ENCODE measurements at regions not wholly inside any gene's neighbourhood (a gene's known extent, or its start where the extent isn't known, plus 50 kb on each side); places are given as distances from the start of the nearest gene placed in this dataset.

DNA sequence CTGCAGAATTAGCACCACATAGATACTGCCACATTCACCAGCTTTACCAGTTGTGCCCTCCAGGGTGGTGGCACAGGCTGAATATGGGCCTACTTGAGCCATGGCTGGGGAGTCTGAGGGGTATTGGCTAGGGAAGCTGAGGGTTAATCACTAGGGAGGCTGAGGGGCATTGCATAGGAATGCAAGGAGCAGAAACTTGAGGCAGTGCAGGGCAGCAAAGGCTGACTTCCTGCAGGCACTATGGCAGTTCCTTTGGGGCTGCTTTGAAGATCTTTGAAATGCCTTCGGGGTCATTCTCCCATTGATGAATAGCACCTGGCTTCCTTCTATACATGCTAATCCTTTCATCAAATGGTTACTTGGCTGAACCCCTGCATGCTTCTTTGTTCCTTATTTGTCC lies 171.5 kb downstream of the RCN1 start:
- DNase-seq (ENCODE audit: low read depth in 4 of 4, low spot score in 3 of 4) = no peak

DNA sequence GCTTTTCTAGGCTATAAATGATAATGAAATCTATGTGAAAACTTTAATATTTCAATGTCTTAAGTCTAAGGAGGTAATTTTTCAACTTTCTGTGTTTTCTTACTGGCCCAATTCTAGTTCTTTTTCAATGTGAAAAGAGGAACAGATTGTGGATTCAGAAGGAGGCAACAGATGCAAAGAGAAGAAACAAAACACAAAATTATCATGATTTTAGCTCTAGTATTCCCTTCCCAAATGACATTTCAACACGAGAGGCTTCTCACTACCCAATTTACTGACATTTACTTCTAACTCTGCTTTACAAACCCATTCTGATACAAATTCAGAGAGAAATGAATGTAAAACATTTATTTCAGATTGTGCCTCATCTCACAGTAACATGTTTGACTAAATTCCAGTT lies 169.4 kb downstream of the WT1 start:
- no peak for DNase-seq (ENCODE audit: low read depth in 4 of 4, low spot score in 3 of 4)

DNA sequence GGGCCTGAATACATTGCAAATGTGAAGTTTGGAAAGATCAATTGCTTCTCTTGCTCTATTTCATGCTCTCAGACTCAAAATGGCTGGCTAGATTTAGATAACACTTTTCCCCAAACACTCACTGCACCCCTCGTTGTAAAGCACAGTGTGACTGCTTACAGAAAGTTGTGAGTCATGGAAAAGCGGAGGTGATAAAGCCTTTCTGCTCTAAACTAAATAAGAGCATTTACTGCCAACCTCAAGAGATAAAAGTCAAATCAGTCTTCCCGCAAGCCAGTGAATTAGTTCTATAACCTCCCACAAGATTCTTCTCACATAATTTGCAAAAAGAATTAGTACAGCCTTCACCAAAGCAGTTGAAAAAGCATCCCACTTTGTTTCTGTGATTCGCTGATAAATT lies 168.7 kb downstream of the WT1 start:
- no peak for DNase-seq (ENCODE audit: low read depth in 4 of 4, low spot score in 3 of 4)

DNA sequence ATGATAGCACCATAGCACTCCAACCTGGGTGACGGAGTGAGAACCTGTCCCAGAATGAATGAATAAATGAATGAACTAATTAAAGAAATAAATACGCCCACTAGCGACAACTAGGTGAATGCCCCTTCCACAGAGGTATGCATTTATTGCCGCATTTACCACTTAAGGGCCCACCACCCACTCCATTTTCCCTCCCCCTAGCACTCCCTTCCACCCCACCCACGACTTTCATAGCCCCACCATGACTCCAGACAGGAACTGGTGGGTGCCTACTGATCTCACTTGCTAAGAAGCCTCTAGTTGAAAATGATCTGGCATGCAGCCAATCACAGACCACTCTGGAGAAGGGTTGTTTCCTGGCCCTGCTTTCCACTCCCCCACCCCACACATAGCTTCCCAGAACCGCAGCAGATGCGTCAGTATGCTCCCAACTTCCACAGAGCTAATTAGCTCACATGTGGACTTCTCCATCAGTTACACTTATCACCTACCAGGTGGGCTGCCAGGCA lies 167.6 kb downstream of the WT1 start:
- no peak for DNase-seq (ENCODE audit: low read depth in 4 of 4, low spot score in 3 of 4)

DNA sequence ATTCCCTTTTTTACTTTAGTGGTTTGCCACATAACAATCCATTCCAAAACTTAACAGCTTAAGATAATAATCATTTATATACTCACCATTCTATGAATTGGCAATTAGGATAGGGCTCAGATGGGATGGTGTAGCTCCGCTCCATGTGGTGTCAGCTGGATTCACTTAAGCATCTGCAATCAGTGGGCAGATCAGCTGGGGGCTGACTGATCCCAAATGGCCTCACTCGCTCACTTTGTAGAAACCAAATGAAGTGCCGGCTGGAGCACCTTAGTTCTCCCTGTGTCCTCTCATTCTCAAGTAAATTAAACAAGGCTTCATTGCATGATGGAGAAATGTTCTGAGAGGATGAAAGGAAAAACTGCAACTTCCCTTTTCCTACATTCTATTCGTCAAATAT lies 161.4 kb downstream of the WT1 start:
- DNase-seq (ENCODE audit: low read depth in 4 of 4, low spot score in 3 of 4) = no peak

DNA sequence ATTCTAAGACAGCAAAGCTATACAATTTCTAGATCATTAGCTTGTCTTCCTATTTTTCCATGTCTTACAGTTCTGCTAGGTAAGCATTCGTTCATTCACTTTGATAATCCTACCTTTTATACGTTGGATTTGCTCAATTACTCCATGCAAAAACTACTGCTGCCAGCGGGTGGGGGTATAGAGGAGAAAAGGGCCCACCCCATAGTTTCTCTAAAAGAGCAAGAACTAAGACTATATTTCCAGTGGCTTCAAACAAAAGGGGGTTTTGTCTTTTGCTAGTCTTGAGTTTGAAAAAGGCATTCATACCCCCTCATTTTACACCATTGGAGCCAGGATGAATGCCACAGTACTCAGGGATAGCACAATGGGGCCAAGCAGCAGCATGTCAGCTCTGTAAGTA lies 155.7 kb downstream of the WT1 start:
- DNase-seq (ENCODE audit: low read depth in 4 of 4, low spot score in 3 of 4) = no peak

DNA sequence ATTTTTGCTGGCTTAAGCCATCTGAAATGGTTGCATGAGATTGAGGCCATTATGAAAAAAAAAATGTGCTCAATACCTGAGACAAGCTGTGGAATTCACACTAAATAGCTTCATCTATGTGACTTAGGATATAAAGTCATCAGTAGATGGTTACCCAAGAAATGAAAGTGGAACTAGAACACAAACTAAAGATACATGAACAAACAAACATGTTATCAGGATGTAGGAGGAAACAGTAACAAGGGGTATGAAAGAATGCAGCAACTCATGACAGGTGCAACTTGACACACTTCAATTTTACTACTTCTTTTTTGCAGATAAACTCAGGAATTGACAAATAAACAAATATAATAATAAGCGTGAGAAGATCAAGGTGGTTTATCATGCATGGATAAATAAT lies 155.0 kb downstream of the WT1 start:
- no peak for DNase-seq (ENCODE audit: low read depth in 4 of 4, low spot score in 3 of 4)

DNA sequence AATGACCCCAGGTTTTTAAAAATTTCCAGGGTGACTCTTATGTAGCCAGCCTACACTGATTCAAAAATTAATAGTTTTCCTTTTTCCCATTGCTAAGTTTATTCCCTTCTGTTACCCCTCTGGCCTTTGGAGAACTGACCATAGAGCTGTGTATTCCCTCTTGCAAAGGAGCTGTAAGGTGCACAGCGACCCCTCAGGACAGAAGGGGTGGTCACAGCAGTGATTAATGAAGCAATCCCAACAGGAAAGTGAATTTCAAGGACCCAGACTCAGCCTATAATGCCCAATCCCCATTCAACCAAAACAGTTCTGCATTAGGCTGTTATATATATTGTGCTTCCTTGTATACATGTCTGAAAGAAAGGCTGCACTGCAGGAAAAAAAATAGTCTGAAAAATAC lies 147.1 kb downstream of the WT1 start:
- DNase-seq (ENCODE audit: low read depth in 4 of 4, low spot score in 3 of 4) = no peak

DNA sequence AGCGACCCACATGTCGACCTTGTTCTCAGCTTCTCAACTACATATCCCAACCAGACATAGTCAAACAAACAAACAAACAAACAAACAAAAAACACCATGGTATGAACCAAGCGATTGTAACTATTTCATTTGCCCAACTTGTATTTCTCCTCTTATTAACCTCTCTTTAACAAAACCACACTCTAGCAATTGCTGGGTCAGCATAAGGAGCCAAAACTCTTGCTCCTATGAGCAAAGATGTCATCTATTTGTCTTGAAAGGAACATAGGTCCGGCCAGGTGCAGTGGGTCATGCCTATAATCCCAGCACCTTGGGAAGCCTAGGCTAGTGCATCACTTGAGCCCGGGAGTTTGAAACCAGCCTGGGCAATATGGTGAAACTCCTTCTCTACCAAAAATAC lies 145.6 kb downstream of the WT1 start:
- DNase-seq (ENCODE audit: low read depth in 4 of 4, low spot score in 3 of 4) = no peak

DNA sequence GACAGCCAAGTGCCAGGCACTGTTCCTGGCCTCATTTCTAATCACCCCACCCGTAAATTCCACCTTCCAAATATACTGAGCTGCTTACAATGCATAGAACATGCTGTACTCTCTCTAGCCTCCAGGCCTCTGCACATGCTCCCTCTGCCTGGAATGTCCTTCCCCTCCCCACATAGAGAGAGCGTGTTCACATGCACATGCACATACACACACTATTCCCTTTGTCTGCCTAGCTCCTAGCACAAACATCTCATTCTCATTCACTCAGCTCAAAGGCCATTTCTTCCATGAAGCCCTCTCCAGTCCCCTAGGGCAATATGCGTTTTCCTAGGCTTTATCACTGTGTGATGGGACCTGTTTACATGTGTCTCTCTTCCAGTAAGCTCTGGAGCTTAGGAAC lies 144.6 kb downstream of the WT1 start:
- no peak for DNase-seq (ENCODE audit: low read depth in 4 of 4, low spot score in 3 of 4)

DNA sequence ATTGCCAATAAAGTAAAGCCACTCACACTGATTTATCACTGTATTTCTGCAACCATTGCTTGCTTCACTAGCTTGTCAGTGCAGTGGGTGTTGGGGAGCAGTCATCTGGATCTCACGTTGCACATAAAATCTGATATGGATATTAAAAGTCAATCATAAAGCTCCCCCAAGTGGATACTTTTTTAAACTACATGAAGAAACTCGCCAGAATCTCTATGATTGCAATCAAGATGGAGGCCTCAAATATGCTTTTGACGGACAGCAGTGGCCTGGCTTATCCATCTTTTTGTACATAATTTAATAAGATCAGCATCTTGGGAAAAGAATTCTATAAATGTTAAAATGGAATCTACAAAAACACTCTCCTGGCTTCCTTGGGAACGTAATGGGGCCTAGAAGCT lies 137.7 kb downstream of the WT1 start:
- DNase-seq (ENCODE audit: low read depth in 4 of 4, low spot score in 3 of 4) = no peak

DNA sequence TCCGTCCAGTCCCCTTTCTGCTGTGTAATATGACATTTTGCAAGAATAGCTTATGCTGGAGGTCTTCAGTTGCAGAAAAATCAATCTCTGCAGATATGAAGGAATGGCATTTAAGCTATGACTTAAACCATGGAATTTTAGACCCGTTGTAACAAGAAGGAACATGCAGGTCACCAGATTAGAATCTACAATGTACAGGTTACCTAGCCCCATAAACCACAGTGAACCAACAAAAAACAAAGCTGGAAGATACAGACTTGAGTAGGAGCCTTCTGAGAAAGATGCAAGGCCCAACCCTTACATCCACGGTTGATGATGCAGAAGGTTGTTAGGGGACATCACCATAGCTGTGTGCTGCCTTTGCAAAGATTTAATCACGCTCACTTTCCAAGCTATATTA lies 132.5 kb downstream of the WT1 start:
- DNase-seq (ENCODE audit: low read depth in 4 of 4, low spot score in 3 of 4) = no peak

DNA sequence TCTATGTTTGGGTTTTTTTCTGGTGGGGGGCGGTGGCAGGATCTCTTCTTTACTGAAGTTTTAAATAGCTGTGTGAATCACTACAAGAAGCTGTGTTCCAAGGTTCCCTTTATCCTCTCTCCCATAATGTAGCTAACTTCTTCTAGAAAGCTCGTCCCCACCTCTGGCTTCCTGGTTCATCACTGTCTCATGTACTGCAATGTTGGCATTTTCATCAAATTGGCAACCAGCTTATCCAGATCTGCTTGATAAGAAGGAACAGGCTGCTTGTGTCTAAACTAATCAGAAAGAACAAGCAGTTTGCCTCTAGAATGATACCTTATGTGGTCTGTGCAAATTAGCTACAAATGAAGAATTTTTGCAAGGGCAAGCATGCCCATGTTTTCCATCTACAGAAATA lies 130.8 kb downstream of the WT1 start:
- no peak for DNase-seq (ENCODE audit: low read depth in 4 of 4, low spot score in 3 of 4)

DNA sequence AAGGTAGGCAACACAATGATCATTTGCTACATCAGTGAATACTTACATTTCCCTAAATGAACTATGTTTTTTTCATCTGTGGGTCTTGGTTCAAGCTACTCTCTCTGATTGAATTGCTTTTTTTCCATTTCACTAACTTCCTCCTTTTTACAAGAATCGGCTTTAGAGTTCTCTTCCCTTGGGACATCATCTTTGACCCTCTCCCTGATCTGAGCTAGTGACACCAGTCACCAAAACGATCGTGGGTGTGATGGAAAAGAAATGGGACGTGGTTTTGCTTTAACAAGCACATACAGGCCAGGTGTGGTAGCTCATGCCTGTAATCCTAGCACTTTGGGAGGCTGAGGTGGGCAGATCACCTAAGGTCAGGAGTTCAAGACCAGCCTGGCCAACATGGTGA lies 129.9 kb downstream of the WT1 start:
- DNase-seq (ENCODE audit: low read depth in 4 of 4, low spot score in 3 of 4) = no peak

DNA sequence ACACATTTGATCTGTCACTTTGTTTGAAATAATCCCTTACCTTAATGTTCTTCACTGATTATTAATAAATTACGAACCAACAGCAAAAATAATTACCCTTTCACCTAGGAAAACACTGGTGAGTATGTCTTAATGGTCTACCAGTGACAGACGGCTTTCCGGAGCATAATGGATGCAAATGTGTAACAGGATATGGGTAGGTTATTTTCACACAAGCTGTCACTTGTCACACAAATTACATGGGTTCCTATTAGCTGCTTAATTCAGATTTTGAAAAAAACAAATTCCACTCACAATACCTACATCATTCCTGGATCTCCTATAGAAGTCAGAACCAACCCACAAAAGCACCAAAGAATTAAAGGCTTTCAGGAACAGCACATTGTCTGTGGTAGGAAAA lies 127.9 kb downstream of the WT1 start:
- DNase-seq (ENCODE audit: low read depth in 4 of 4, low spot score in 3 of 4) = no peak

DNA sequence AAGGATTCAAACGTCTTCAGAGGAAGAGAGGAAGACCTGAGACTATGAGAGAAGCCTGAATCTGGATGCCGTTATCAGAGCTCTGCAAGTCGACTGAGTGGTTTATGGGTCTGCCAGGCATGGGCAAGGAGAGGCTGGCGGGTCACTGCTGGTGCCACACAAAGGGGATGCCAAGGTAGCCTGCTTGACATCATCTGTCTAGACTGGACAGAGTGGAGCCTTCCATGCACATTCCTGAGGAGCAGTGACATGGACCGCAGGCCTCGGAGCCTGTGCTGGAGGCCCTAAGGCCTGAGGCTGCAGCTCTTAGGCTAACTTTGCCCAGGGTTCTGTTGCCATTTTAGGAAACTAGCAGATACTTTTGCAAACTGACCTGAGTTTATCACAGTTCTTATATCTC lies 127.4 kb downstream of the WT1 start:
- no peak for DNase-seq (ENCODE audit: low read depth in 4 of 4, low spot score in 3 of 4)

DNA sequence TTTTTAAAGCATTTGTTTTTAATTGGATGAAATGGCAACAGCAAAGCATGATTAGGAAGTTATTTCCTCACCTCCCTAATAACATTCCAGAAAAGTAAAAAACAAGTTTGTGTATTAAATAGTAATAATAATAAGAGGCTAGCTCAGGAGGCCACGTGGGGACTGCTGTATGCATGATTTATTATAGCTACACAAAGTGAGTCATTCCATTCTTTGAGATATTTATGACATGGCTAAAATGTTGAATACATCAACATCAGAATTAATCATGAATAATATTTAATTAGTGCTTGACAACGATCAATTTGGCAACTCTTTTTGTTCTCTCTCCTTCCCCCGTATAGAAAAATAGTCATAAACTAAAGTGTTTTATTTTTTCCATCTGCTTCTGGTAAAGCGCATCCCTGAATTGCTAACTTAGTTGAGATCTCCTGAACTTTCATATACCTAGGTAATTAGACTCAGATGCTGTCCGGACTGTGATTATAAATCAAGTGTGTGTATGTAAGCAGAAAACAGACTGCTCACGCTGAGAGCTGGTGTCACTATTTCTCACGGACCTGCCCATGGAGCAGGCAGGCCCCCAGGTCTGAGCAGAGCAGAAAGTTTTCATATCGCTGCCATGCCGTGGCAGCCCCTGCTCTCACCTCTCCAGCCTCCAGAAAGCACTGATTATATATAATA lies 125.7 kb downstream of the WT1 start:
- DNase-seq (ENCODE audit: low read depth in 4 of 4, low spot score in 3 of 4) = no peak

DNA sequence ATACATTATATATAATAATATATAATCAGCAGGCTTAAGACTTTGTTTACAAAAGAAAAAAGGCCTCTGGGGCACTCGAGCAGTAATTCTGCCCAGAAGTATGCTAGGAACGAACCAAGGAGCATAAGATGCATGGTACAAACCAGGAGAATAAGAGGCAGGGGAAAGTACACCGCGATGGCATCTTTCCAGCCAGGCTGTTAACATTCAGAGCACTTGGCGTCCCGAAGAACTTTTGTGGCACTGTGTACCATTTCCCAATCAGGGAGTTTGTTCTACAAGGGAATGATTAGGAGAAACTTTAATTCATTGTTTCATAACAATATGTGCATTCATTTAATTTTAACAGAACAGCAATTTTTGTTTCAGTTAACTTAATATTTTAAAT lies 125.1 kb downstream of the WT1 start:
- DNase-seq (ENCODE audit: low read depth in 4 of 4, low spot score in 3 of 4) = no peak

DNA sequence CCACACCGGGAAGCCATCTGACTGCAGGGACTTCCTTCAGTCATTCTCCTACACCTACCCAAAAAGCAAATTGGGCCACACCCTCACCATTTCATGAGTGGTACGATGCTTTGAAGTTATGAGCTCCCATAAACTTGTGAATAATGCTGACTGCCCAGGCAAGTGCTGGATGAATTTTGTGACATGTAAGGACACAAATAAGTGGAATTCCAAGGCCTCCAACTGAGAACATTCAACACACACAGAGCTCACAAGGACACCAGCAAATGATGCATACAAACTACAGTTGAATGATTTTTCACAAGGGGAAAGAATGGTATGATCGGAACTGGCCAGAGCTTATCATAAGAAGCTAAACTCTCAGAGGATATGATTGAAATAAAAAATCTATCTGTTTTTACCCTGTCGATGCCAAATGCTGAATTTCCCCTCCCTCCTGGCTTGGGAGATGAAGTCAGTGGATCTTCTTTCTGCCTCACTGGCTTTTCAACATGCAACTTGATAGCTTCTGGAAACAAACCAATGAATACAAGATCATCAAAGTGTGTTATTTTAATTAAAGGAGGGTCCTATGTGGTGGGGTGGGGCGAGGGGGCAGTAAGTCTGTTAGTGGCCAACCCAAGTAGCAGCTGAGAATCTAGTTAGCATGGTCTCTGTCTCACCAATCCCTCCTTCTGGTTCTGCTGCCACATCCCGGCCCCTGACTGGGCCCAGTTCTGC lies 123.8 kb downstream of the WT1 start:
- DNase-seq (ENCODE audit: low read depth in 4 of 4, low spot score in 3 of 4) = no peak

DNA sequence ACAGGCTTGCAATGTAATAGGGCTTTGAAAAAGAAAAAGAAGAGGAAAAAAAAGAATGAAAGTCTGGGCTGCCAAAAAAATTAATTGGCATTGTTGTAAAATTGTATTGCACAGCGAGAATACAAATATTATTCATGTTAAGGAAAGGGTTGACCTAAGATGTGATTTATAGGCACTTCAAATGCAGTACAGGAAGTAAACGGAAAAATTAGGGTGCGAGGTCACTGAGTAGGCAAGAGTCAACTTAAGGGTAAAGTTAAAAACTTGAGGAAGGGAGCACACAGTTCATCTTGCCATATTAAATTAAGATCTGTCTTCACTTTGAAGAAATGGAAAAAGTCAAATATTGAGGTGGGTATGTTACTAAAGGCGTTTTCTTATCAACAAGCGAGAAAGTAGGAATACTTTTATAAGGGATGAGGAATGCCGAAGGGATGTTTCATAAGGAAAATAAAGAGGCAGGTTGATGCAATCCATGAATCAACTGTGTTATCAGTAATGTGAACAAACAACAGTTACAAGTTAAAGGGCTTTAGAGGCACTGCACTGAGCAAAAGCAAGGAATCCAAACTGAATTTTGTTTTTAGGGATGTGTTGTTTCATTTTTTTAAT lies 123.0 kb downstream of the WT1 start:
- DNase-seq (ENCODE audit: low read depth in 4 of 4, low spot score in 3 of 4) = no peak

DNA sequence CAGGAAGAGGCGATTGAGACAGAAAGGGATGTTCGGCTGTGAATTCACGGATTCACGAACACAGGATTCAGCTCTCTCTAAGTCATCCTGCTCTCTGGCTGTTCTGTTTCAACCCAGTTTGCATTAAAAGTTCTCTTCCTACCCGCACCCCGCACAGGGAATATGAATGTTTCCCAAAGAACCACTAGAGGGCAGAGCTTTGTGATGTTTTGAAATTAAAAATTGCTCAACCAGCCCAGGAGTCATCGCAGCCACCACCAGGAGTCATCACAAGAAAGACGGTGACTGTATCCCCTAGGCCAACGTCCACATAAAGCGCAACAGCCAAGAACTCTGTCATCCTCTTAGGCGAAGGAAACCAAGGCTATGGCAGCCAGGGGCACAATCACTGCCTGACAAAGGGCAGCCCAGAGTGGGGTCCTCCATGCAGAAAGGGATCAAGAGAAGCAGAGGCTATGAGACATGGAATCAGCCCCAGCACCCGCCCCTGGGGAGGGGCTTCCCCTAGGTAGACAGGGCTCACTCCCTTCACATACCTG lies 122.4 kb downstream of the WT1 start:
- no peak for DNase-seq (ENCODE audit: low read depth in 4 of 4, low spot score in 3 of 4)

DNA sequence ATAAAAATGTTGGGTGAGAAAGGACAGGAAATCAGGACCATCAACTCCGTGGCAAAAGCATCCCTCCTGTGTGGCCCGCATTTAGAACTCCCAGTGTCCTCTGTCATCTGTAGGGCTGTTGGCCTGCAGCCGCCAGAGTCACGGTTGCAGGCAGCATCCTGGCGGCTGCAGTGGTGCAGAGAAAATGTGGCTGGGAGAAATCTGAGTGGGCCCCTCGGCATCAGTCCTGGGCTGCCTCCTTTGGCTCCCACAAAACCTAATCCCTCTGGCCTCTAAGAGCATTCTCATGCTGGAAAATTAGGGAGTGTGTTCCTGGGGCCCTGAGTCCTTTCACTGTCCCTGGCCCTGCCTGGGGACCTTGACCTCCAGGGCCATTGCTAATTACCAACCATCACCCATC lies 121.9 kb downstream of the WT1 start:
- DNase-seq (ENCODE audit: low read depth in 4 of 4, low spot score in 3 of 4) = no peak
